ENCODE measurements at regions not wholly inside any gene's neighbourhood (a gene's known extent, or its start where the extent isn't known, plus 50 kb on each side); places are given as distances from the start of the nearest gene placed in this dataset.

DNA sequence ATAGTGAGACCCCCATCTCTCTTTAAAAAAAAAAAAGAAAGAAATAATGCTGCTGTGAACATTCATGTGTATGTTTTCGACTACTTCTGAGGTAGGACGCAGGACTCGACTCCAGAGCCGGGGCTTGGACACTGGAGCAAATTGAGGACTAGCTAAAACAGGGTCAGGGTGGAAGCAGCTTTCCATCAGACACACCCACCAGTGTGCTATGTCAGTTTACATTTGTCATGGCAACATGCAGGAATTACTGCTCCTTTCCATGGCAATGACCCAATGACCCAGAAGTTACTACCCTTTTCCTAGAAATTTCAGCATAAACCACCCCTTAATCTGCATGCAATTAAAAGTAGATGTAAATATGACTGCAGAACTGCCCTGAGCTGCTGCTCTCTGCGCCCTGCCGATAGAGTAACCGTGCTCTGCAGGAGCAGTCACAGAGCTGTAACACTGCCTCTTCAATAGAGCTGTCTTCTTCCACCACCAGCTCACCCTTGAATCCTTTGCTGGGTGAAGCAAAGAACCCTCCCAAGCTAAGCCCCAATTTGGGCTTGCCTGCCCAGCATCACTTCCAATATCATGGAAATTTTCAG is 61.6 kb upstream of the ZNF599 start:
- TF ChIP-seq, protein P1, sequence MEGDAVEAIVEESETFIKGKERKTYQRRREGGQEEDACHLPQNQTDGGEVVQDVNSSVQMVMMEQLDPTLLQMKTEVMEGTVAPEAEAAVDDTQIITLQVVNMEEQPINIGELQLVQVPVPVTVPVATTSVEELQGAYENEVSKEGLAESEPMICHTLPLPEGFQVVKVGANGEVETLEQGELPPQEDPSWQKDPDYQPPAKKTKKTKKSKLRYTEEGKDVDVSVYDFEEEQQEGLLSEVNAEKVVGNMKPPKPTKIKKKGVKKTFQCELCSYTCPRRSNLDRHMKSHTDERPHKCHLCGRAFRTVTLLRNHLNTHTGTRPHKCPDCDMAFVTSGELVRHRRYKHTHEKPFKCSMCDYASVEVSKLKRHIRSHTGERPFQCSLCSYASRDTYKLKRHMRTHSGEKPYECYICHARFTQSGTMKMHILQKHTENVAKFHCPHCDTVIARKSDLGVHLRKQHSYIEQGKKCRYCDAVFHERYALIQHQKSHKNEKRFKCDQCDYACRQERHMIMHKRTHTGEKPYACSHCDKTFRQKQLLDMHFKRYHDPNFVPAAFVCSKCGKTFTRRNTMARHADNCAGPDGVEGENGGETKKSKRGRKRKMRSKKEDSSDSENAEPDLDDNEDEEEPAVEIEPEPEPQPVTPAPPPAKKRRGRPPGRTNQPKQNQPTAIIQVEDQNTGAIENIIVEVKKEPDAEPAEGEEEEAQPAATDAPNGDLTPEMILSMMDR (IDR thresholded peaks at IDR 0.05), result no peak
- TF ChIP-seq EZH2 (IDR thresholded peaks at IDR 0.05), result no peak
- no peak for TF ChIP-seq EZH2phosphoT487 (IDR thresholded peaks at IDR 0.05)

Measured in neural progenitor cell (in vitro differentiated cells).